ENCODE measurements at regions not wholly inside any gene's neighbourhood (a gene's known extent, or its start where the extent isn't known, plus 50 kb on each side); places are given as distances from the start of the nearest gene placed in this dataset.

- WGBS, 2 experiments (ENCODE audit: extremely low coverage in 1 of 2, insufficient coverage in 1 of 2, insufficient read length in 1 of 2, insufficient replicate concordance in 2 of 2, low coverage in 1 of 2, low lambda C conversion rate in 2 of 2, missing lambda C conversion rate in 1 of 2), result 96% methylated on average over 3 of the region's 3 CpGs; no CpG with 5 or more reads in 1 of the 2 experiments
- Histone ChIP-seq H3K9me3 (ENCODE audit: insufficient read depth in 2 of 2, low read depth in 1 of 2, low read length in 1 of 2) (no peaks in the 10 kb centered on the region), H2BK20ac (ENCODE audit: low read length) (no peak overlapping the region), H4K8ac (ENCODE audit: extremely low read depth, insufficient read depth, low read length) (no peak overlapping the region), H3K4me1 (replicated peaks in 1 of 4; ENCODE audit: control insufficient read depth in 3 of 4, insufficient read depth in 4 of 4, low read length in 3 of 4) (no peaks in the 10 kb centered on the region; a peak in 1 of 7 replicates), H3K4me3 (ENCODE audit: extremely low read depth in 1 of 4, insufficient read depth in 2 of 4, low read depth in 3 of 4, low read length in 4 of 4) (no peak overlapping the region), H3K4me2 (ENCODE audit: insufficient read depth in 1 of 2, low read depth in 2 of 2, low read length in 2 of 2) (no peak overlapping the region), H3K27me3 (replicated peaks in 1 of 4; ENCODE audit: control insufficient read depth in 3 of 4, extremely low read depth in 1 of 4, insufficient read depth in 3 of 4, low read length in 3 of 4) (peaks cover 0 to under 1% (median 0%) of the 10 kb centered on the region in 4 experiments; a peak in 1 of 7 replicates), H3K36me3 (ENCODE audit: control insufficient read depth in 2 of 4, insufficient read depth in 4 of 4, low read length in 3 of 4) (no peaks in the 10 kb centered on the region), H4K91ac (replicated peaks; ENCODE audit: insufficient read length, low read length) (no peak overlapping the region), H2BK15ac (ENCODE audit: low read length) (no peak overlapping the region), H3K79me2 (ENCODE audit: control insufficient read depth in 1 of 2, insufficient read depth in 2 of 2, low read length in 2 of 2) (no peaks in the 10 kb centered on the region), H2AK5ac (ENCODE audit: low read depth, low read length) (no peak overlapping the region), H3K14ac (ENCODE audit: insufficient read length) (no peak overlapping the region), H3K23me2 (ENCODE audit: low read depth, low read length) (no peaks in the 10 kb centered on the region), H2AFZ (ENCODE audit: low read length) (no peak overlapping the region), H2BK12ac (ENCODE audit: low read depth, low read length) (no peak overlapping the region), H3K9ac (replicated peaks in 1 of 4; ENCODE audit: extremely low read depth in 1 of 4, low read depth in 3 of 4, low read length in 3 of 4) (no peak overlapping the region), H3K56ac (replicated peaks; ENCODE audit: insufficient read length, low read depth, low read length) (no peak overlapping the region), H3K23ac (ENCODE audit: insufficient read length) (no peak overlapping the region), H3K27ac (ENCODE audit: low read depth, low read length) (no peak overlapping the region), H3K4ac (replicated peaks; ENCODE audit: insufficient read length, low read depth, low read length) (no peak overlapping the region), H3K18ac (ENCODE audit: extremely low read depth, low read length) (no peak overlapping the region), H2BK120ac (replicated peaks; ENCODE audit: low read depth, low read length) (no peak overlapping the region), H4K20me1 (replicated peaks in 1 of 2; ENCODE audit: control insufficient read depth in 1 of 2, insufficient read depth in 2 of 2, low read length in 2 of 2) (no peaks in the 10 kb centered on the region), H2BK5ac (ENCODE audit: low read depth, low read length) (no peak overlapping the region), H3K79me1 (ENCODE audit: low read depth, low read length) (no peaks in the 10 kb centered on the region), H4K5ac (ENCODE audit: insufficient read length, low read depth, low read length) (no peak overlapping the region)
- DNase-seq (ENCODE audit: low read depth in 1 of 2, low spot score in 2 of 2), result no peak
- POLR2A ChIA-PET (ENCODE audit: partially characterized antibody), result no interaction called here
- FAIRE-seq, result no peak
- TF ChIP-seq ATF2 (IDR thresholded peaks at IDR 0.05; ENCODE audit: low read length) (no peak), KDM5A (IDR thresholded peaks at IDR 0.05; ENCODE audit: low read length) (no peak), CHD2 (IDR thresholded peaks at IDR 0.05; ENCODE audit: low read length) (no peak), POLR2AphosphoS5 (IDR thresholded peaks at IDR 0.05; ENCODE audit: low read depth, low read length) (no peak), GABPA (IDR thresholded peaks at IDR 0.05; ENCODE audit: borderline replicate concordance, insufficient read depth, low read length) (no peak), TAF7 (optimal IDR thresholded peaks at IDR 0.05; ENCODE audit: borderline replicate concordance, low read depth, low read length) (no peak), EZH2 (IDR thresholded peaks at IDR 0.05; ENCODE audit: low read depth, low read length, severe bottlenecking) (no peak), BRCA1 (IDR thresholded peaks at IDR 0.05; ENCODE audit: low read depth, low read length) (no peak), ATF3 (IDR thresholded peaks at IDR 0.05; ENCODE audit: insufficient read depth, low read depth, low read length) (no peak), JUN (IDR thresholded peaks at IDR 0.05; ENCODE audit: low read depth, low read length) (no peak)
- CTCF ChIA-PET (ENCODE audit: partially characterized antibody), result no interaction called here
These were observed 53.6 kb upstream of the SGCD start for GRCh38 chr5:156273325-156273724.

Measured in H1 (cell line).